WTC11 (cell line): ENCODE measurements at regions not wholly inside any gene's neighbourhood (a gene's known extent, or its start where the extent isn't known, plus 50 kb on each side); places are given as distances from the start of the nearest gene placed in this dataset.

Experiments used
- ATAC-seq: fragments of 200-7000 bp; cut with Tn5 transposase; 2 replicates; pipeline ENCODE4 v1.10.0; 2021; ENCODE audit warnings: mild to moderate bottlenecking, moderate library complexity
- CTCF ChIA-PET: fragments of 300-600 bp; sonication (Branson Sonifier 250); formaldehyde crosslinking; loops from one replicate; lab custom pipeline; 2021; ENCODE audit warnings: antibody characterized with exemption; lab: Charles Lee
- POLR2A ChIA-PET: fragments of 350-600 bp; sonication (Branson Sonifier 250); formaldehyde crosslinking; loops from one replicate; lab custom pipeline; 2021; ENCODE audit warnings: antibody characterized with exemption; lab: Charles Lee
- DNase-seq: peaks from one replicate; pipeline ENCODE4 v3.0.0; 2021; ENCODE audit warnings: low spot score
- H3K27ac Mint-ChIP-seq: 2 replicates; pipeline ENCODE4 v1.8.0; 2021; ENCODE audit warnings: mixed read lengths
- H3K27me3 Mint-ChIP-seq: 2 replicates; pipeline ENCODE4 v1.8.0; 2021; ENCODE audit warnings: low read depth, mild to moderate bottlenecking, moderate library complexity, mixed read lengths
- H3K36me3 Mint-ChIP-seq: 2 replicates; pipeline ENCODE4 v1.8.0; 2021; ENCODE audit warnings: mixed read lengths
- H3K4me1 Mint-ChIP-seq: 2 replicates; pipeline ENCODE4 v1.8.0; 2022; ENCODE audit warnings: mixed read lengths
- H3K4me3 Mint-ChIP-seq: 2 replicates; pipeline ENCODE4 v1.8.0; 2021; ENCODE audit warnings: mild to moderate bottlenecking, moderate library complexity, mixed read lengths
- H3K9me3 Mint-ChIP-seq: 2 replicates; pipeline ENCODE4 v1.8.0; 2021; ENCODE audit warnings: mixed read lengths
- ATF1 ChIP-seq: sonication (generic); formaldehyde crosslinking; IDR thresholded peaks from 2 replicates; pipeline ENCODE4 v1.8.1; 2023; ENCODE audit warnings: mild to moderate bottlenecking, moderate library complexity, missing genetic modification reagents
- GRHL2 ChIP-seq: fragments of 250-450 bp; sonication (Bioruptor Pico); IDR thresholded peaks from 2 replicates; pipeline ENCODE4 v1.8.0; 2022; ENCODE audit warnings: mild to moderate bottlenecking, moderate library complexity; ENCODE audit not compliant: insufficient replicate concordance, severe bottlenecking
- HMGA2 ChIP-seq: fragments of 250-450 bp; sonication (Bioruptor Pico); IDR thresholded peaks from 2 replicates; pipeline ENCODE4 v1.4.0; 2021; ENCODE audit warnings: mild to moderate bottlenecking, moderate library complexity
- KAT7 ChIP-seq: sonication (generic); formaldehyde crosslinking; IDR thresholded peaks from 2 replicates; pipeline ENCODE4 v1.8.1; 2023; ENCODE audit warnings: missing genetic modification reagents, mild to moderate bottlenecking, borderline replicate concordance
- NFATC4 ChIP-seq: fragments of 250-450 bp; sonication (Bioruptor Pico); IDR thresholded peaks from 2 replicates; pipeline ENCODE4 v1.9.0; 2021; ENCODE audit warnings: mild to moderate bottlenecking
- NR1H2 ChIP-seq: sonication (generic); formaldehyde crosslinking; IDR thresholded peaks from 2 replicates; pipeline ENCODE4 v1.9.0; 2021; ENCODE audit warnings: mild to moderate bottlenecking, moderate library complexity, missing genetic modification reagents
- NR2C2 ChIP-seq: sonication (generic); formaldehyde crosslinking; IDR thresholded peaks from 2 replicates; pipeline ENCODE4 v1.8.0; 2022; ENCODE audit warnings: mild to moderate bottlenecking, missing genetic modification reagents
- RORB ChIP-seq: fragments of 250-450 bp; sonication (Bioruptor Pico); IDR thresholded peaks from 2 replicates; pipeline ENCODE4 v1.9.0; 2021; ENCODE audit warnings: mild to moderate bottlenecking
- ZNF263 ChIP-seq: sonication (generic); formaldehyde crosslinking; IDR thresholded peaks from 2 replicates; pipeline ENCODE4 v1.8.1; 2022; ENCODE audit warnings: low read depth, mild to moderate bottlenecking, moderate library complexity, missing genetic modification reagents
- ZNF423 ChIP-seq: fragments of 250-450 bp; sonication (Bioruptor Pico); IDR thresholded peaks from 2 replicates; pipeline ENCODE4 v2.1.2; 2022; ENCODE audit warnings: mild to moderate bottlenecking, moderate library complexity
- ZNF671 ChIP-seq: fragments of 250-450 bp; sonication (Bioruptor Pico); IDR thresholded peaks from 2 replicates; pipeline ENCODE4 v1.8.0; 2021; ENCODE audit warnings: mild to moderate bottlenecking
- TF ChIP-seq, protein P1 (sequence below): sonication (generic); formaldehyde crosslinking; IDR thresholded peaks from 2 replicates; pipeline ENCODE4 v1.8.1; 2023; ENCODE audit warnings: mild to moderate bottlenecking, missing genetic modification reagents, borderline replicate concordance
- TF ChIP-seq, protein P2 (sequence below): sonication (generic); formaldehyde crosslinking; IDR thresholded peaks from 2 replicates; pipeline ENCODE4 v1.8.0; 2022; ENCODE audit warnings: mild to moderate bottlenecking, missing genetic modification reagents
- TF ChIP-seq, protein P3 (sequence below): sonication (generic); formaldehyde crosslinking; IDR thresholded peaks from 2 replicates; pipeline ENCODE4 v1.8.0; 2023; ENCODE audit warnings: mild to moderate bottlenecking, missing genetic modification reagents
- TF ChIP-seq, protein P4 (sequence below): sonication (generic); formaldehyde crosslinking; IDR thresholded peaks from 2 replicates; pipeline ENCODE4 v1.8.0; 2022; ENCODE audit warnings: mild to moderate bottlenecking, missing genetic modification reagents
- TF ChIP-seq, protein P5 (sequence below): fragments of 200-600 bp; IDR thresholded peaks from 2 replicates; pipeline ENCODE4 v1.8.0; 2022; ENCODE audit warnings: antibody characterized with exemption

DNA sequence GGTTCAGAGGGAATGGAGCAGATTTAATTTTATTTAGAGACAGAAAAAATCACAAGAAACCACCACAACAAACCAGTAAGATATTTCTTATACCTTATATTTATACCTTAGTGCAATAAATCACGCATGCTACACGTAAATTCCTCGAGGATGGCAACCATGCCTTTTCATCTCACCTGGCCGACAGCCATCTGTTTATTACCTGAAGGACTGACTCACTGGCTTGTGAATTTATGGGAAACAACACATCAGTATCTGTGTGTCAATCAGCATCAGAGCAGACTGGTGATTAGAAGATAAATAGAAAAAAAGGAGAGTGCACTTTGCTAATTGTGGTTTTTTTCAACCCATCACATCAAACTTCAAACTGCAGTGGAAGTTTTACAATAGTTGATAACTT, 58.4 kb downstream of the S1PR1 start:
- H3K27me3 Mint-ChIP-seq, result no peaks in the 10 kb centered on the region; the same call in 1 of the 2 replicates
- TF ChIP-seq, protein P1, sequence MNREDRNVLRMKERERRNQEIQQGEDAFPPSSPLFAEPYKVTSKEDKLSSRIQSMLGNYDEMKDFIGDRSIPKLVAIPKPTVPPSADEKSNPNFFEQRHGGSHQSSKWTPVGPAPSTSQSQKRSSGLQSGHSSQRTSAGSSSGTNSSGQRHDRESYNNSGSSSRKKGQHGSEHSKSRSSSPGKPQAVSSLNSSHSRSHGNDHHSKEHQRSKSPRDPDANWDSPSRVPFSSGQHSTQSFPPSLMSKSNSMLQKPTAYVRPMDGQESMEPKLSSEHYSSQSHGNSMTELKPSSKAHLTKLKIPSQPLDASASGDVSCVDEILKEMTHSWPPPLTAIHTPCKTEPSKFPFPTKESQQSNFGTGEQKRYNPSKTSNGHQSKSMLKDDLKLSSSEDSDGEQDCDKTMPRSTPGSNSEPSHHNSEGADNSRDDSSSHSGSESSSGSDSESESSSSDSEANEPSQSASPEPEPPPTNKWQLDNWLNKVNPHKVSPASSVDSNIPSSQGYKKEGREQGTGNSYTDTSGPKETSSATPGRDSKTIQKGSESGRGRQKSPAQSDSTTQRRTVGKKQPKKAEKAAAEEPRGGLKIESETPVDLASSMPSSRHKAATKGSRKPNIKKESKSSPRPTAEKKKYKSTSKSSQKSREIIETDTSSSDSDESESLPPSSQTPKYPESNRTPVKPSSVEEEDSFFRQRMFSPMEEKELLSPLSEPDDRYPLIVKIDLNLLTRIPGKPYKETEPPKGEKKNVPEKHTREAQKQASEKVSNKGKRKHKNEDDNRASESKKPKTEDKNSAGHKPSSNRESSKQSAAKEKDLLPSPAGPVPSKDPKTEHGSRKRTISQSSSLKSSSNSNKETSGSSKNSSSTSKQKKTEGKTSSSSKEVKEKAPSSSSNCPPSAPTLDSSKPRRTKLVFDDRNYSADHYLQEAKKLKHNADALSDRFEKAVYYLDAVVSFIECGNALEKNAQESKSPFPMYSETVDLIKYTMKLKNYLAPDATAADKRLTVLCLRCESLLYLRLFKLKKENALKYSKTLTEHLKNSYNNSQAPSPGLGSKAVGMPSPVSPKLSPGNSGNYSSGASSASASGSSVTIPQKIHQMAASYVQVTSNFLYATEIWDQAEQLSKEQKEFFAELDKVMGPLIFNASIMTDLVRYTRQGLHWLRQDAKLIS, result no peak
- H3K9me3 Mint-ChIP-seq, result no peaks in the 10 kb centered on the region
- H3K4me3 Mint-ChIP-seq, result no peak overlapping the region
- H3K4me1 Mint-ChIP-seq, result peaks cover 18% of the 10 kb centered on the region
- DNase-seq, result no peak
- ChIA-PET POLR2A (no interaction called here), CTCF (interaction anchor here (1.6 to 1.7 kb wide), 2 partner anchors 14 to 62 kb away, joined by 5 to 6 read pairs; no protein-coding TSS in a partner anchor)
- ATAC-seq, result no peak
- no peak overlapping the region for H3K27ac Mint-ChIP-seq
- H3K36me3 Mint-ChIP-seq, result no peaks in the 10 kb centered on the region

DNA sequence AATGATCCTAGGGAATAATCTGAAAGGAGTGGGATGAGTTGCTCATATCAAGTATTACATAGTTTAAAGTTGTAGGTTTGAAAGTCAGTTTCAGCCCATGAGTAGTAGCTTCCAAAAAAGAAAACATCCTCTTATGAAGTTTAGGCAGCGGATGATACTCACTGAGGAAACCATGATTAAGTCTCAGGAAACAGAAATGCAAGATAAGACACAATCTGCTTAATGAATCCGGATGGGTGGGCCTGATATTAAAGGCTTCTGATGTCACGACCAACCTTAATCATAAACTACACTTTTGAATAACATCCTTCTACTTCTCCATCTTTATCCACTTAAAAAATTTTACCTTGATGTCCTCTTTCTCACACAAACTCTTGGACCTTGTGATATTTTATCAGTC, 61.8 kb downstream of the S1PR1 start:
- H3K36me3 Mint-ChIP-seq, result no peaks in the 10 kb centered on the region
- TF ChIP-seq ZNF423 (CRISPR knock-in tag), result no peak
- TF ChIP-seq NR2C2 (CRISPR knock-in tag), result no peak
- no peak for TF ChIP-seq NR1H2 (CRISPR knock-in tag)
- no peak for TF ChIP-seq KAT7 (CRISPR knock-in tag)
- no peak for TF ChIP-seq ZNF671
- no peak for TF ChIP-seq NFATC4 (CRISPR knock-in tag)
- TF ChIP-seq ZNF263, result no peak
- TF ChIP-seq, protein P2, sequence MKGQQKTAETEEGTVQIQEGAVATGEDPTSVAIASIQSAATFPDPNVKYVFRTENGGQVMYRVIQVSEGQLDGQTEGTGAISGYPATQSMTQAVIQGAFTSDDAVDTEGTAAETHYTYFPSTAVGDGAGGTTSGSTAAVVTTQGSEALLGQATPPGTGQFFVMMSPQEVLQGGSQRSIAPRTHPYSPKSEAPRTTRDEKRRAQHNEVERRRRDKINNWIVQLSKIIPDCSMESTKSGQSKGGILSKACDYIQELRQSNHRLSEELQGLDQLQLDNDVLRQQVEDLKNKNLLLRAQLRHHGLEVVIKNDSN (CRISPR knock-in tag), result no peak
- TF ChIP-seq, protein P3, sequence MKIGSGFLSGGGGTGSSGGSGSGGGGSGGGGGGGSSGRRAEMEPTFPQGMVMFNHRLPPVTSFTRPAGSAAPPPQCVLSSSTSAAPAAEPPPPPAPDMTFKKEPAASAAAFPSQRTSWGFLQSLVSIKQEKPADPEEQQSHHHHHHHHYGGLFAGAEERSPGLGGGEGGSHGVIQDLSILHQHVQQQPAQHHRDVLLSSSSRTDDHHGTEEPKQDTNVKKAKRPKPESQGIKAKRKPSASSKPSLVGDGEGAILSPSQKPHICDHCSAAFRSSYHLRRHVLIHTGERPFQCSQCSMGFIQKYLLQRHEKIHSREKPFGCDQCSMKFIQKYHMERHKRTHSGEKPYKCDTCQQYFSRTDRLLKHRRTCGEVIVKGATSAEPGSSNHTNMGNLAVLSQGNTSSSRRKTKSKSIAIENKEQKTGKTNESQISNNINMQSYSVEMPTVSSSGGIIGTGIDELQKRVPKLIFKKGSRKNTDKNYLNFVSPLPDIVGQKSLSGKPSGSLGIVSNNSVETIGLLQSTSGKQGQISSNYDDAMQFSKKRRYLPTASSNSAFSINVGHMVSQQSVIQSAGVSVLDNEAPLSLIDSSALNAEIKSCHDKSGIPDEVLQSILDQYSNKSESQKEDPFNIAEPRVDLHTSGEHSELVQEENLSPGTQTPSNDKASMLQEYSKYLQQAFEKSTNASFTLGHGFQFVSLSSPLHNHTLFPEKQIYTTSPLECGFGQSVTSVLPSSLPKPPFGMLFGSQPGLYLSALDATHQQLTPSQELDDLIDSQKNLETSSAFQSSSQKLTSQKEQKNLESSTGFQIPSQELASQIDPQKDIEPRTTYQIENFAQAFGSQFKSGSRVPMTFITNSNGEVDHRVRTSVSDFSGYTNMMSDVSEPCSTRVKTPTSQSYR, result no peak
- TF ChIP-seq, protein P4, sequence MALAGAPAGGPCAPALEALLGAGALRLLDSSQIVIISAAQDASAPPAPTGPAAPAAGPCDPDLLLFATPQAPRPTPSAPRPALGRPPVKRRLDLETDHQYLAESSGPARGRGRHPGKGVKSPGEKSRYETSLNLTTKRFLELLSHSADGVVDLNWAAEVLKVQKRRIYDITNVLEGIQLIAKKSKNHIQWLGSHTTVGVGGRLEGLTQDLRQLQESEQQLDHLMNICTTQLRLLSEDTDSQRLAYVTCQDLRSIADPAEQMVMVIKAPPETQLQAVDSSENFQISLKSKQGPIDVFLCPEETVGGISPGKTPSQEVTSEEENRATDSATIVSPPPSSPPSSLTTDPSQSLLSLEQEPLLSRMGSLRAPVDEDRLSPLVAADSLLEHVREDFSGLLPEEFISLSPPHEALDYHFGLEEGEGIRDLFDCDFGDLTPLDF (CRISPR knock-in tag), result no peak
- TF ChIP-seq RORB (CRISPR knock-in tag), result no peak
- TF ChIP-seq, protein P5, sequence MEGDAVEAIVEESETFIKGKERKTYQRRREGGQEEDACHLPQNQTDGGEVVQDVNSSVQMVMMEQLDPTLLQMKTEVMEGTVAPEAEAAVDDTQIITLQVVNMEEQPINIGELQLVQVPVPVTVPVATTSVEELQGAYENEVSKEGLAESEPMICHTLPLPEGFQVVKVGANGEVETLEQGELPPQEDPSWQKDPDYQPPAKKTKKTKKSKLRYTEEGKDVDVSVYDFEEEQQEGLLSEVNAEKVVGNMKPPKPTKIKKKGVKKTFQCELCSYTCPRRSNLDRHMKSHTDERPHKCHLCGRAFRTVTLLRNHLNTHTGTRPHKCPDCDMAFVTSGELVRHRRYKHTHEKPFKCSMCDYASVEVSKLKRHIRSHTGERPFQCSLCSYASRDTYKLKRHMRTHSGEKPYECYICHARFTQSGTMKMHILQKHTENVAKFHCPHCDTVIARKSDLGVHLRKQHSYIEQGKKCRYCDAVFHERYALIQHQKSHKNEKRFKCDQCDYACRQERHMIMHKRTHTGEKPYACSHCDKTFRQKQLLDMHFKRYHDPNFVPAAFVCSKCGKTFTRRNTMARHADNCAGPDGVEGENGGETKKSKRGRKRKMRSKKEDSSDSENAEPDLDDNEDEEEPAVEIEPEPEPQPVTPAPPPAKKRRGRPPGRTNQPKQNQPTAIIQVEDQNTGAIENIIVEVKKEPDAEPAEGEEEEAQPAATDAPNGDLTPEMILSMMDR, result no peak
- TF ChIP-seq ATF1, result no peak
- TF ChIP-seq, protein P1, result no peak
- TF ChIP-seq HMGA2, result no peak
- no peak for TF ChIP-seq GRHL2 (CRISPR knock-in tag)
- H3K4me3 Mint-ChIP-seq, result no peak overlapping the region
- no peaks in the 10 kb centered on the region; the same call in 1 of the 2 replicates for H3K27me3 Mint-ChIP-seq
- CTCF ChIA-PET, result no interaction called here
- POLR2A ChIA-PET, result interaction anchor here (1.0 kb wide), 1 partner anchor 9 kb away, joined by 3 read pairs; no protein-coding TSS in a partner anchor
- ATAC-seq (no peak), DNase-seq (no peak)
- no peak overlapping the region for H3K27ac Mint-ChIP-seq
- H3K4me1 Mint-ChIP-seq, result peaks cover 5% of the 10 kb centered on the region; the same call in 1 of the 2 replicates
- no peaks in the 10 kb centered on the region for H3K9me3 Mint-ChIP-seq
